ENCODE measurements at regions not wholly inside any gene's neighbourhood (a gene's known extent, or its start where the extent isn't known, plus 50 kb on each side); places are given as distances from the start of the nearest gene placed in this dataset.

GRCh38 chr3:176160997-176161396 is 1036.3 kb downstream of the TBL1XR1 start:
- no peak overlapping the region for H3K27ac ChIP-seq
- H3K4me3 ChIP-seq (ENCODE audit: low read depth, low read length) = no peak overlapping the region
- H3K27me3 ChIP-seq (replicated peaks) = no peaks in the 10 kb centered on the region
- no peak for TF ChIP-seq CTCF (IDR thresholded peaks at IDR 0.05; ENCODE audit: low read depth, low read length, missing control alignments)
- no peak for DNase-seq
- H3K36me3 ChIP-seq (replicated peaks) = no peaks in the 10 kb centered on the region
- in situ Hi-C loops (cut with HindIII; ENCODE audit: low pct_ligation_motif_present, low sequenced_read_pairs) = no loop called here

GRCh38 chr3:176159796-176160195 is 1037.5 kb downstream of the TBL1XR1 start:
- TF ChIP-seq CTCF (IDR thresholded peaks at IDR 0.05; ENCODE audit: low read depth, low read length, missing control alignments) = no peak
- in situ Hi-C loops (cut with HindIII; ENCODE audit: low pct_ligation_motif_present, low sequenced_read_pairs) = no loop called here

GRCh38 chr3:176155012-176155411 is 1042.3 kb downstream of the TBL1XR1 start:
- in situ Hi-C loops (cut with HindIII; ENCODE audit: low pct_ligation_motif_present, low sequenced_read_pairs) = no loop called here
- Histone ChIP-seq H3K27ac (no peak overlapping the region), H3K27me3 (replicated peaks) (no peaks in the 10 kb centered on the region), H3K36me3 (replicated peaks) (no peaks in the 10 kb centered on the region), H3K4me3 (ENCODE audit: low read depth, low read length) (no peak overlapping the region)
- no peak for TF ChIP-seq CTCF (IDR thresholded peaks at IDR 0.05; ENCODE audit: low read depth, low read length, missing control alignments)
- no peak for DNase-seq

More at GRCh38 chr3:176159796-176160195, 1037.5 kb downstream of the TBL1XR1 start:
- Histone ChIP-seq H3K4me3 (ENCODE audit: low read depth, low read length) (no peak overlapping the region), H3K27me3 (replicated peaks) (no peaks in the 10 kb centered on the region), H3K36me3 (replicated peaks) (no peaks in the 10 kb centered on the region), H3K27ac (no peak overlapping the region)
- DNase-seq = peak; percentile 16

- no peak for DNase-seq
- no peak overlapping the region for H3K4me3 ChIP-seq (ENCODE audit: low read depth, low read length)
- no peak for TF ChIP-seq CTCF (IDR thresholded peaks at IDR 0.05; ENCODE audit: low read depth, low read length, missing control alignments)
- no peaks in the 10 kb centered on the region for H3K27me3 ChIP-seq (replicated peaks)
- no peak overlapping the region for H3K27ac ChIP-seq
- in situ Hi-C loops (cut with HindIII; ENCODE audit: low pct_ligation_motif_present, low sequenced_read_pairs) = no loop called here
- no peaks in the 10 kb centered on the region for H3K36me3 ChIP-seq (replicated peaks)
Measured at GRCh38 chr3:176149567-176149966, 1047.7 kb downstream of the TBL1XR1 start.

- in situ Hi-C loops (cut with HindIII; ENCODE audit: low pct_ligation_motif_present, low sequenced_read_pairs) = no loop called here
- no peak for TF ChIP-seq CTCF (IDR thresholded peaks at IDR 0.05; ENCODE audit: low read depth, low read length, missing control alignments)
- H3K4me3 ChIP-seq (ENCODE audit: low read depth, low read length) = no peak overlapping the region
- H3K27ac ChIP-seq = no peak overlapping the region
- no peaks in the 10 kb centered on the region for H3K36me3 ChIP-seq (replicated peaks)
- no peaks in the 10 kb centered on the region for H3K27me3 ChIP-seq (replicated peaks)
- DNase-seq = no peak
Measured at GRCh38 chr3:176147251-176147650, 1050.0 kb downstream of the TBL1XR1 start.

GRCh38 chr3:176141837-176142236 is 1055.4 kb downstream of the TBL1XR1 start:
- in situ Hi-C loops (cut with HindIII; ENCODE audit: low pct_ligation_motif_present, low sequenced_read_pairs) = no loop called here
- TF ChIP-seq CTCF (IDR thresholded peaks at IDR 0.05; ENCODE audit: low read depth, low read length, missing control alignments) = no peak
- no peak for DNase-seq
- Histone ChIP-seq H3K27me3 (replicated peaks) (no peaks in the 10 kb centered on the region), H3K36me3 (replicated peaks) (no peaks in the 10 kb centered on the region), H3K27ac (no peak overlapping the region), H3K4me3 (ENCODE audit: low read depth, low read length) (no peak overlapping the region)
